GM13976 (cell line): ENCODE measurements at regions not wholly inside any gene's neighbourhood (a gene's known extent, or its start where the extent isn't known, plus 50 kb on each side); places are given as distances from the start of the nearest gene placed in this dataset.

Source experiments
- DNase-seq: peaks from one replicate; pipeline ENCODE4 v3.0.0; 2012; ENCODE audit warnings: low spot score
- CTCF ChIP-seq: IDR thresholded peaks from 2 replicates; pipeline ENCODE4 v1.5.1; 2012; ENCODE audit warnings: borderline replicate concordance, mild to moderate bottlenecking; ENCODE audit not compliant: insufficient read depth; ENCODE audit errors: extremely low read depth, missing control alignments, control extremely low read depth
- in situ Hi-C: fragments of 300-500 bp; cut with MboI; formaldehyde crosslinking; loops from one replicate; pipeline ENCODE4 v1.12.0; 2022; ENCODE audit warnings: low sequenced_read_pairs, mixed read lengths, inconsistent platforms; ENCODE audit not compliant: unreplicated experiment

- no peak for DNase-seq
- TF ChIP-seq CTCF, result no peak
- in situ Hi-C loops, result no loop called here
Observed at GRCh38 chr9:88805217-88805943, 185.9 kb upstream of the S1PR3 start.

- in situ Hi-C loops, result no loop called here
- DNase-seq, result no peak
- TF ChIP-seq CTCF, result no peak
Observed at GRCh38 chr9:88807426-88807825, 183.8 kb upstream of the S1PR3 start.

DNA sequence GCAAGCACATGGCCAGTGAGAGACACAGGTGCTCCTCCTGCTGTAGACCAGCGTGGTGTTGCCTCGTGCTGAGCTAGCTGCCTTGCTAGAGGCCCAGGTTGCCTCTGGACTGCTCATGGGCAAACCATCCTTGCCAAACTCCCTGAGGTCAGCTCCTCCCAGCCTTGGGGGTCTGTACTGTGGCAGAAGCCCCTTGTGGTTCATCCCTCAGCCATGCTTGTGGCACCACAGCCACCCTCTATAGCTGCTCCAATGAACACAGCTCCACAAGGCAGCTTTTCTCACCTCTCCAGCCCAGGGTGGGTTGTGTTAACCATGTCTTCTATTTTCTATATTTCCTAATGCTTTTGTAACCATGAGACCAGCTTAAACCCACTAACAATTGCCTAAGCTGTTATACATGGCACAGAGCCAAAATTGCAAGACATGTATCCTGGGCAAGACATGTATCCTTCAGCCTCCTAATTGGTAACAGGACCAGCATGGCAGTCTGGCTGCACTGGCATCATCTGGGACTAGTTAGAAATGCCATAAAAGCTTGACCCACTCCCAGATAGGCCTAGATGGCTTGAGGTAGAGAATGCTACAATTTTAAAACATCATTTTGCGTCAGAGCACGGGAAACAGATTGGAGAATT lies 183.1 kb upstream of the S1PR3 start:
- no peak for TF ChIP-seq CTCF
- no peak for DNase-seq
- in situ Hi-C loops, result no loop called here

GRCh38 chr9:88808761-88809354 lies 182.4 kb upstream of the S1PR3 start:
- no peak for TF ChIP-seq CTCF
- DNase-seq, result no peak
- in situ Hi-C loops, result no loop called here

GRCh38 chr9:88809355-88810161 lies 181.7 kb upstream of the S1PR3 start:
- DNase-seq, result no peak
- in situ Hi-C loops, result no loop called here
- TF ChIP-seq CTCF, result no peak

DNA sequence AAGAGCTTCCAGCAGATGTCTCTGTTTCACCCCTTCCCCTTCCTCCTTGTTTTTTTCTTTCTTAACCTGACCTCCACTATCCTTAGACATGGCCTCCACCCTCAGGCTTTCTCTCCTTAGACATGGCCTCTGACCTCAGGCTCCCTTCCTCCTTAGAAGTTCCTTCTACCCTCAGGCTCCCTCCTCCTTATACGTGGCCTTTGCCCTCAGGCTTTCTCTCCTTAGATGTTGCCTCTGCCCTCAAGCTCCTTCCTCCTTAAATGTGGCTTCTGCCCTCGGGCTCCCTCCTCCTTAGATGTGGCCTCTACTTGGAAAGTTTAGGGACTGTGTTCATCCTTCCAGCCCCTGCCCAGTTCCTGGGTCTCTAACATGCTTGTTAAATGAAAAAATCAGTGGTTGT lies 180.4 kb upstream of the S1PR3 start:
- in situ Hi-C loops, result no loop called here
- TF ChIP-seq CTCF, result no peak
- DNase-seq, result no peak
